ENCODE measurements at regions not wholly inside any gene's neighbourhood (a gene's known extent, or its start where the extent isn't known, plus 50 kb on each side); places are given as distances from the start of the nearest gene placed in this dataset.
A peak's percentile ranks its signal among the peaks of the same experiment; 100 is the strongest.
"Not testable (repeated sequence)": the region's sequence is repeated elsewhere in the genome, so short reads cannot be mapped to it uniquely, and the experiment has no call there.

DNA sequence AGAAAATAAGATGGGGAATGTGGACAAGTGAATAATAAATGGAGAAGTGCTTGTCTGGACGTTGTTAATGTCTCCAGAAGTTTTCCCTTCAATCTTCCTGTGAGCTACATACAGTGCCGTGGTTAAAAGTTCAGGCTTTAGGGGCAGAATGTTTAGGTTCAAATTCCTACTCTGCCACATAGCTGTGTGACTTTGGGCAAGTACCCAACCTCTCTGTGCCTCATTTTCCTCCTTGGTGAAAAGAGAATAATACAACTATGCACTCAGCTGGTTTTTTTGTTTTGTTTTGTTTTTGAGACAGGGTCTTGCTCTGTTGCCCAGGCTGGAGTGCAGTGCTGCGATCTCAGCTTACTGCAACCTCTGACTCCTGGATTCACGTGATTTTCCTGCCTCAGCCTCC, 143.5 kb downstream of the CHIC2 start:
- DNase-seq (ENCODE audit: low spot score) = no peak

DNA sequence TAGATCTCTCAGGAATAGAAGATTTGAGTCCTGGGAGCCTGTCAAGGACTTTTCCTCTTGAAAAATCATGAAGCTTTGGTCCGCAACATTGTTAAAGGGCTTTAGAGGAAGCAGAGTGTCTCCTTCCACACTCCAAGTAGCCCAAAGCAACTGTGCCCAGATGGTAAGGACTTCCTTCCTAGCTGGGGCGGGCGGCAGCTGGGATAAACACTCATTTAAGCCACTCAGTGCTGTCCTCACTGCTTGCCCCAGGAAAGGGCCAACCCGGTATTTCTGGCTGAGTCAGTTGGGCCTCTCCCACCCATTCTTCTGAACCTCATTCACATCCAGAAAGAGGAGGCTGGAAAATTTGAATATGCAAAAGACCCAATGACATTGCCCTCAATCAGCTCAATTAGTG, 144.3 kb downstream of the CHIC2 start:
- DNase-seq (ENCODE audit: low spot score) = no peak

DNA sequence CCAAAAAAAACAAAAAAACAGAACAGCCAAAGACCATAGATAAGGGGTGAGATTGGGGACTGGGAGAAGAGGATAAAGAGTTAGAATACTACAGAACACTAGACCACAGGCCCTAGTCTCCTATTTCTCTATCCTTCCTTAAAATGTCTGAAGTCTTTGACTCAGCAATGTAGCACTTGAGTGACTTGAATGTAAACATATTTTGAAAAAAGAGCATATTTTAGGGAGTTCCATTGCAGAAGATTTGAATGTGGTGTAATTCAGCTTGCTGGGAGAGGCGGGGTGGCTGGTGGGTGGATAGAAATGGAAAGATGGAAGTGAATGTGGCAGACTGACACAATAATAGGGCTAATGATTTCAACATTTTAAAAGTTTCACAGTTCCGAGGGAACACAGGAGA, 144.9 kb downstream of the CHIC2 start:
- no peak for DNase-seq (ENCODE audit: low spot score)

DNA sequence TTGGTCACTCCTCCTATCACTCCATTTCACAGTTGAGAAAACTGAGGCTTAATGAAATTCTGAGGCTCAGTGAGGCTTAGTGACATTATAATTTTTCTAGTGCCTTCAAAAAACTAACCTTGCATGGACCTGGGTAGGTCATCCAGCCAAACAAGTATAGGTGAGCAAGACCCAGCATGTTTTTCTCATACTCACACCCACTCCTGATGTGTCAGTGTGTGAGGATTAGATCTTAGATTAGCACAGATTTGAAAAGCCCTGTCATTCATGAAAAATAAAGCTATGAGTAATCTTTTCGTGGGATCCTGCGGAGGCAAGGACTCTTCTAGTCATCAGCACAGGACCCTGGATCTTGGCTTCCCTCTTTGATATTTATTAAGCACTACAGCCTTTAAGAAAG, 146.7 kb downstream of the CHIC2 start:
- DNase-seq (ENCODE audit: low spot score) = no peak

DNA sequence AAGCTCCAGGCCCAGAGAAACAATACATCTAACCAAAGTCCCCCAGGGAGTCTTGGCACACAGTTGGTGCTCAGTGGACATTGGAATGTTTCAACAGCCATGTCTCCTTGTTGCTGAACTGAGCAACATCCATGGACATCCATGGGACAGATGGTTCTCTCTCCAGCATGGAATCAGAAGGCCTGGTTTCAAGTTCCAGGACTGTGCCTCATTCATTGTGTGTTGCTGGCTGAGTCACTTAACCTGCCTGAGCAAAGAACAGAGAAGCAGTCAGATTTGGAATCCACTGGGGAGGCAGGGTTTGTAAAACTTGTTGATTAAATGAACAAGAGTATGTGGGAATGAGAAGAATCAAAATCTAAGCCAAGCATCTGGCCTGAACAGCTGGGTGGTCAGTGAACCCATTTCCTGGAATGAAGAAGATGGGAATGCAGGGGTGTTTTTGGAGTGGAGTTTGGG, 147.9 kb downstream of the CHIC2 start:
- no peak for DNase-seq (ENCODE audit: low spot score)

DNA sequence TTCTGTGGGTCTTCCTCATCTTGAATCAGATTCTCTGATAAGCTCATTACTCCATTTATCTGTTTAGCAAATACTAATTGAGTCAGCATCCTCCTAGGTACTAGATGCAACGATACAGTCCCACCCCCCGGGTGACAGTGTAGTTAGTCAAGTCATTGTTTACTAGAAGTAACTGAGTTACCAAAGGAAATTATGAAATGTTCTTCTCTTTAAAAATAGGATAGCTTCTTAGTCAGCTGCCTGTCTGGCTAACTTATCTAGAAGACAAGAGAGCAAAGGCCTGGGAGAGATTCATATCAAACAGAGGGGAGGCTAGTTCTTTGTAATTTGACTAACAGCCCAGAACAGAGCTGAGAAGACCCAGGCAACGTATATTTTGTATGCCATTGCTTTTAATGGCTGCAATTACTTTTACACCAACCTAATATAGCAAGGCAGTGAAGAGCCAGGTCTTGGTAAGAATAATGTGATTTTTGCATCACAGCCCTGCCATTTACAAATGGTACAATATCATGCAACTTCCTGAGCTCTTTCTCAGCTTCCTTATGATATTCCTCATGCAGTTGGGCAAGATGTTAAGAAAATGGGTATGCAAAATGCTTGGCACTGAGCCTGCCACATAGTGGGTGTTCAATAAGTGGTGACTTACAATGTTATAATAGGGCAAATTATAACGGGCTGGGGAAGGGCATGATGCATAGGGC, 149.9 kb downstream of the CHIC2 start:
- no peak for DNase-seq (ENCODE audit: low spot score)

DNA sequence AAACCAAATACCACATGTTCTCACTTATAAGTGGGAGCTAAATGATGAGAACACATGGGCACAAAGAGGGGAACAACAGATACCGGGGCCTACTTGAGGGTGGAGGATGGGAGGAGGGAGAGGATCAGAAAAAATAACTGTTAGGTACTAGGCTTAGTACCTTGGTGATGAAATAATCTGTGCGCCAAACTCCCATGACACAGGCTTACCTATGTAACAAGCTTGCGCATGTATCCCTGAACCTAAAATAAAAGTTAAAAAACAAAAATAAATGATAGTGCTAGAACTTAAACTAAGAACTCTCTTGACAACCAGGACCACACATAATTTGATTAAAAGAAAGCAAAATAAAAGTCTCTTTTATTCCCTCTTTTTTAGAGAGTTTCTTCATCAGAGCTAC, 150.6 kb downstream of the CHIC2 start:
- DNase-seq (ENCODE audit: low spot score) = no peak

DNA sequence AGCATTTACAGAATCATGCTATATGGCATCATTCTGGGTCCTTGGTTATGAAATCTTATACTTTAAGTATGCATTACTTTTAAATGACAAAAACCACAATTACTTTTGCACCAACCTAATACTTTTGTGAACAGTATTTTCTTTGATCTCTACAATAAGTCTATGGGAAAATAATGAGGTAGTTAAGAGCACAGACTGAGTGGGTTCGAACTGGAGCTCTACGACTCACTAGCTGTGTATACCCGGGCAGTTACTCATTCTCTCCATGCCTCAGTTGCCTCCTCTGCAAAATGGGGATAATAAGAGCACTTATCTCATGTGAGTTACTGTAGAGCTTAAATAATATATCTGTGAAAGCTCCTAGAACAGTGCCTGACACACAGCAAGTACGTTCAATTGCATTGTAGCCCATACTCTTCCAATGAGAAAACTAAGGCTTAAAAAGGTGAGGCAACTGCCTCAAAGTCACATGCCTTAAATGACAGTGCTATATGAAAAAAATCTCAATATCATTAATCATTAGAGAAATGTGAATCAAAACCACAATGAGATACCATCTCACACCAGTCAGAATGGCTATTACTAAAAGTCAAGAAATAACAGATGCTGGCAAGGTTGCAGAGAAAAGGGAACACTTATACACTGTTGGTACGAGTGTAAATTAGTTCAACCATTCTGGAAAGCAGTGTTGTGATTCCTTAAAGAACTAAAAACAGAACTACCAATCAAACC, 151.5 kb downstream of the CHIC2 start:
- no peak for DNase-seq (ENCODE audit: low spot score)

DNA sequence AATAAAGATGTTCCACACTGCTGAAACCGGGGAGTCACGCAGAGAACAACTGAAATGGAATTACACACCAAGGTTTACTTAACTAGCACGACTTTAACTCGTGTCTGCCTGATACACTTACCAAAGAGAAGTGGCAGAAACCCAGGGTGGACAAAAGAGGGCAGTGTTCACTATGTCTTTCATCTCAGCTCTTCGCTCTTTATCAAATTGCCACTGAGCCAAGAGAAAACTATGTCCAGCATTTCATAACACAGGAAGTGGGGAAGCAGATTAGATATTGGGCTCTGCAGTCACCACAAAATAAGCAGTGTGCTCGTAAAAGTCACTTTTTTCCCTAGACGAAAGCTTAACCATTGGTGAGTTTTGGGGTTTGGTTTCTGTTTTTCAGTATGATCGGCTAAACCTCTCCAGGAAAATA, 155.7 kb downstream of the CHIC2 start:
- peak; percentile 36 for DNase-seq (ENCODE audit: low spot score)

DNA sequence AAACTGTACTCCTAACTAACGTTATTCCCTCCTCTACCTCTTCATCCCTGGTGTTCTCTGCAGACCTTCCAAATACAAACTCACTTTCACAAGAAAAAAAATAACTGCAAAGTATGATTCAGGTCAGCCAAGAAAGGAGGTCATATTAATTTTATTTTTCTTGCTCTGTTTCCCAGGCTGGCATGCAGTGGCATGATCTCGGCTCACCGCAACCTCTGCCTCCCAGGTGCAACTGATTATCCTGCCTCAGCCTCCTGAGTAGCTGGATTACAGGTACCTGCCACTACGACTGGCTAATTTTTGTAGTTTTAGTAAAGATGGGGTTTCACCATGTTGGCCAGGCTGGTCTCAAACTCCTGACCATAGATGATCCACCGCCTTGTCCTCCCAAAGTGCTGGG, 156.6 kb downstream of the CHIC2 start:
- DNase-seq (ENCODE audit: low spot score) = no peak

DNA sequence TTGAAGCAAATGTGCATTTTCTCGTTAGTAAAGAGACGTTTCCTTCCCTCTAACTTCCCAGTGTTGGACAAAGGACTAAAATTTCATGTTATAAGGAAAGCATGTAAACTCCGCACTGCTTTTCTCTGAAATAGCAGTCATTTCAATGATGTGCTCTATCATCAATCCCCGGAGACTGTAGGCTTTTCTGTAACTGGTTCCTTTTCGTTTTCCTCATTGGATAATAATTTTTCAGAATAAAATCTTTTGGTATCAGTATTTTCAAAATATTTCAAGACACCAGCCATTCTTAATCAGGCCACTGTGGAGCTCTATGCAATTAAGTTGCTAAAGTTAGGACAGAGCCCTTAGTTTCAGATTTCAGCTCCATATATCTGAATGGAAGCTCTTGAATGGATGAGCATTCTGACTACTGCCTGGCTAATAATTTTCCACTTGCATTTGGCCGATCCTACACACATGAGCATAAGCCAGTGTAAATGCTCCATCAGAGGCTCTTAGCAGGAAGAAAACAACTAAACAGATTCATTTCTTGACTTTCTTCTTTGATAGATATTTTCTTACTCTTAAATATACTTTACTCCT, 157.7 kb downstream of the CHIC2 start:
- no peak for DNase-seq (ENCODE audit: low spot score)

DNA sequence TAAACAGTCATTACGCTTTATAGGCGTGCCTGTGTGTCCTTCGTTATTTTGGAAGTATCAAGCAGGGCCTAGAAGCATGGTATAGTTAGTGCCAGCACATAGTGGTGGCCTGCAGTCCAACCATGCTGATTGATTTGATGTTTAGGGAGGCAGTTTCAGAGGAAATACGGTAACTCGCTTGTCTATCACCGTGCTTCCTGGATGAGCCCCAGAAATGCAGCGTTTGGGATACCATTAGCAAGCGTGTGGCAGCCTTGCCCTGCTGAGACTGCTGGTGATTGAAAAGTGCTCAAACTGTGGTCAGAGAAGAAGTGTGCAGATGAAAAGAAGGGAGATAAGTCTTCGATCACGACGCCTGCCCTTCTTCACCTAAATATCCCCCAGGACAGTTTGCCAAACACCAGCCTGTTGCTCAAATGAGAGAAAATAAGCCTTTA, 158.4 kb downstream of the CHIC2 start:
- DNase-seq (ENCODE audit: low spot score) = no peak

DNA sequence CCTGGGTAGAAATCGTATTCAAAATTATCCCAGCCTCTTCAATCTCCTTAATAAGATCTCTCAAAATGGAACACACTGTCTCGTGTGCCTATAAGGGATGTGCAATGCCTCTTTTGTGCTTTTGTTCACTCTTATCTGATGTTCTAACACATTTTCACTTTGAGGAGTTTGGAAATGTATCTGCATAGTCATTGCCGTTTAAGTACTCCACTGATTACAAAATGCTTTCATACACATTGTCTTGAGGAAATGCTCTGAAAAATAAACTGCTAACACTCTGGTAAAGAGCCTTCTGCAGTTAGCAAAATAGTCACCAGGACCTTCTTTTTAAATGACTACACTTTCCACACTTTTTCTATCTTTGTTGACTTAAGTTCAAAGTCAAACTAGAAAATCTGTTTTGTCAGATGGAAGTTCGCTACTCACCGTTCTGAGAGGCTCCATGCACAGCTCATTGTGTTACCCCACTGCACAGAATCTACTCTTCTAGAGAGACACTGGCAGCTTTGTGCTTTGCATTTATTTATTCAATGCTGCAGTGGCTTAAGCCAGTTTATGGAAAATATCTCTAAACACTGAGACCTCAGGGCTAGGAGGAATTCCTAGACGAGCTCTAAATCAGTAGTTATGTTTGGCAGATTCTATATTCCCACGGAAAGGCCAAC, 159.0 kb downstream of the CHIC2 start:
- no peak for DNase-seq (ENCODE audit: low spot score)

DNA sequence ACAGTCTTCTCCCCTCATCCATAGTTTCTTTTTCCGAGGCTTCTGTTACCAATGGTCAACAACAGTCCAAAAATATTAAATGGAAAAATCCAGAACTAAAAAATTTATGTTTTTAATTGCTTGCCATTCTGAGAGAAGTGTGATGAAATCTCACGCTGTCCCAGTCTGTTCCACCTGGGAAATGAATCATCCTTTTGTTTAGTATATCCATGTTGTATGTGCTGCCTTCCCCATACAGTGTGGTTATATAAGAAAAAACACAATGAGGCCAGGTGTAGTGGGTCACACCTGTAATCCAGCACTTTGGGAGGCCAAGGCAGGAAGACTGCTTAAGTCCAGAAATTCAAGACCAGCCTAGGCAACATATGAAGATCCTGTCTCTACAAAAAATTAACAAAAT, 161.6 kb downstream of the CHIC2 start:
- DNase-seq (ENCODE audit: low spot score) = no peak

DNA sequence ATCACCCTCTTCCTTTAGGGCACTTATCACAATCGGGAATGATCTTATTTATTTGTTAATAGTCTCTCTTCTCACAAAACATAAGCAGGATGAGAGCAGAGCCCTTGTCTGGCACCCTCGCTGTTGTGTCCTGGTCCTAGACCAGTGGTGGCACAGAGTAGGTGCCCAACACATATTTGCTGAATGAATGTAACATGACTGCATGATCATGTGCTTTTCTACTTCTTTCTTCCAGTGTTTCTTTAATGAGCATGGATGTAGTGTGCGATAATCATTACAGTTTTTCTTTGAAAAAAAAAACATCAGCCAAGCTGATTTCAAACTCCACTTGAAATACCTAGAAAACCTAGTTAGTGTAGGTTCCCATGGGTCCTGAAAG, 164.1 kb downstream of the CHIC2 start:
- no peak for DNase-seq (ENCODE audit: low spot score)

DNA sequence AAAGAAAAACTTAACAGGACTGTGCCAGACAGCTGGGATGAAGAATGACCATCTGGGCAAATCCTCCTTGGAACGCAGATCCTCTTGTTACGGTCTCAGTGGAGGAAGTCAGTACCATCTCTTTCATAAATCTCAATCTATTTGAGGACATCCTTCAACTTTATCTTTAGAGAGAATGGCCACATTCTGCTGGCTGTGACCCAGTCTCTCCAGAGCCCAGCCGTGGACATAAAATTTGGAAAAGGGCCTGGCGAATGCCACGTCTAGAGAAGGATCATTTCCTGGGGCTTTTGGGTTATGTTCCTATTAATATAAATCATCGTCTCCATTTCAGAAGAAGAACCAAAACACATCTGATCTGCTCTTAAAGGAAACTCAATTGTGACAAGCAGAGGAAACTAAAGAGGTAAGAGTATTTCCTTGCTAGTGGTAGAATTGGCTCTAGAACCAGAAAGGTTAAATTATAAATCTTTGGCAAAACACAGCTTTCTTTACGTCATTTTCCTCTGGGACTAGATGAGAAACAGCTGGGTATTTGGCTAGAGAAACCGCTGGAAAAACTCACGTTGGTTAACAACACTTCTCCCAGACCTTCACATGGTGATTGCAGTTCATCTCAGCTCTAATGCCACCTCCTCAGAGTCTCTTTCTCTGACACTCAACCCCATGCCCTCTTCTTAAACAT, 164.7 kb downstream of the CHIC2 start:
- DNase-seq (ENCODE audit: low spot score) = no peak

DNA sequence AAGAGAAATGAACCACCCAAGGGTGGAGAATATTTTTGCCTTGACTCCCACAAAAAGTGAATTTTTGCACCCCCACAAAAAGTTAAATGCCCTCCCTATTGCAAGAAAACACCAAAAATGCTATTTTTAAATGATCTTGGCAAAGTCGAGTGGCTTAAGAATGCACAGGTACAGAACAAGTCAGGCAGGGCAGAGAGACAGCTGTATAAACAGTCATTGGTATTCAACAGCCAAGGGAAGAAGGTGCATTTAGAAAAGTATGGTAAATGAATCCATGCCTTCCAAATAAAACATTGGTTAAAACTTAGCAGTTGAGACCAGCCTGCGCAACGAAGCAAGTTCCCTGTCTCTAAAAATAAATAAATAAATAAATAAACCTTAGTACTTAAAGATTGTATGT, 169.3 kb downstream of the CHIC2 start:
- no peak for DNase-seq (ENCODE audit: low spot score)

DNA sequence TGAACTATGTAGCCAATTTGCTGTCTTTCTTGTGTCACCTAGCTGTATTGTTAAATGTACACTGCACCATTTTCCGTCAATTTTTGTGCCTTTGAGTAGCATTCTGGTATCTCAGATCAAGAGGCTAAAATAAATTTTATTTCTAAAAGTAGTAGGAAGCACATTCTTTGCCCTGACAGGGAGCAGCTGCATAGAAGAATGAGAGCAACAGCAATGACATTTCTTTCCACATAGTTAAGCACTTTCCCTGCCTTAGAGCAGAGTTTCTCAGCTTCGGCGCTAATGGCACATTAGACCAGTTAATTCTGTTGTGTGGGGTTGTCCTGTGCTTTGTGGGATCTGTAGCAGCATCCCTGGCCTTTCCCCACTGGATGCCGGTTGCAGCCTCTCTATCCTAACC, 173.9 kb downstream of the CHIC2 start:
- DNase-seq (ENCODE audit: low spot score) = no peak

DNA sequence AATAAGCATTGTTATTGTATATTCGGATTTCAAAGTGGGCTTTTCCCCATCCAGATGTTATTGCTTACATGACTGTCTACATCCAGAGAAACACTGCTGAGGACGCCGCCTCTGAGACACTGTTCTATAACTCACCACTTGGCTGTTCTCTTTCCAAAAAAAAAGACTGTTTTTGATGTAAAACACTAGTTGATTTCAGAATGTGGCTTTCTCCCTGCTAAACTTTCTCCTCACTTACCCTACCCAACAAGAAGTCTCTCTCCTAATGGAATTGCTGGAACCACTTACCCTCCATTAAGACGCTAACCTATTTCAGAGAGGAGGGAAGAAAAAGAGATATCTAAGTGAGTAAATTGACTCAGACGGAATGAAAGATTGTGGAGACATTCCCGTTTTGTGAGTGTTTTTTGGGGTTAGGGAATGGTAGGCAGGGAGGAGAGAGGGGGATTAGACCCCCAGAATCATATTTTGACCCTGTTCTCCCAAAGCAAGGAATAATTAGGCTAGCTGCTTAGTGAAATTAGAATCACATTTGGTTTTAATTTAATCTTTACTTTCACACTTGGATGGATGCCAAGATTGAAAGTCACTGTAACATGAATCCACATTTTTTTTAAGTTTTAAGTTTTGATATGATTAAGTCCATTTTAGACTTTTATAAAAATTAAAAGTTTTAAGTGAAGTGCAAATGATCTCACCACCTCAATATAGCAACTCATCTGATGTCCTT, 174.9 kb downstream of the CHIC2 start:
- no peak for DNase-seq (ENCODE audit: low spot score)

DNA sequence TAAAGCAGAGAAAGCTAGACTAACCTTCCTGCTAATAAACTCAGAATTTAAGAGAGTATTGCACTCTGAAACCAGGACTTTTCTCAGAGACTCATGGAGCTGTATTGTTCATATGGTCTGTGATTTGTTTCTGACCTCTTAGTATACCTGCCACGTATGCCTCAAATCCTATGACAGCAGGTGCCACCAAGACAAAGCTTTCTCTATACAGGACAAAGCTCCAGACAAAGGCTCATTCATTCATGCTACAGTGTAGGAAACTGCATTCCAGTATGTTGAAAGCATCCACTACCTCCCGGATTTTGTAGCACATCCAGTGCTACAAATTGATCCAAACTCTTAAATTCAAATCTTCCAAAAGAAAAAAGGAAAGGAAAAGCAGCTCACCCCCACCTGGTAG, 178.3 kb downstream of the CHIC2 start:
- no peak for DNase-seq (ENCODE audit: low spot score)

DNA sequence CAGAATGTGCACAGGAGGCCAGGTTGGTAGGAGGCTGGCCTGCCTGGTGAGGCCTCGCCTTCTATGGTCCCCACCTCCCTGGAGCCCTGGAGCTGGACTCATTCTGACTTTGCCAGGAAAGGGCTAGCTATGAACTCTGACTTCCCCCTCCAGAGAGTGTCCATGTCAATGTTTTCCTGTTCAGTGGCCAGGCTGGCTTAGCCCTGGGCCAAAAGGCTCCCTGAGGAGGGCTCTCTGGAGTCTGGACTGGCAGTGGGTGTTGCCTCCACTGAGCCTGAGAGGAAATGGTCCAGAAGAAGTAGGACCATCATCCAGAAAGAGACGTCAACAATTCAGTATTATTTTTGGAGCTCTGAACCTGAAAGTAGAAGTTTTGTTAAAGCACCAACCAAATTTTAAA, 178.7 kb downstream of the CHIC2 start:
- no peak for DNase-seq (ENCODE audit: low spot score)

DNA sequence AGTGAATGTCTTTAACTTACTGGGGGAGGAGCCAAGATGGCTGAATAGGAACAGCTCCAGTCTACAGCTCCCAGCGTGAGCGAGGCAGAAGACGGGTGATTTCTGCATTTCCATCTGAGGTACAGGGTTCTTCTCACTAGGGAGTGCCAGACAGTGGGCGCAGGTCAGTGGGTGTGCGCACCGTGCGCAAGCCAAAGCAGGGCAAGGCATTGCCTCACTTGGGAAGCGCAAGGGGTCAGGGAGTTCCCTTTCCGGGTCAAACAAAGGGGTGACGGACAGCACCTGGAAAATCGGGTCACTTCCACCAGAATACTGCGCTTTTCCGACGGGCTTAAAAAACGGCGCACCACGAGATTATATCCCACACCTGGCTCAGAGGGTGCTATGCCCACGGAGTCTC, 187.3 kb downstream of the CHIC2 start:
- not testable (repeated sequence) for DNase-seq (ENCODE audit: low spot score)
